ENCODE measurements at regions not wholly inside any gene's neighbourhood (a gene's known extent, or its start where the extent isn't known, plus 50 kb on each side); places are given as distances from the start of the nearest gene placed in this dataset.
"Not testable (repeated sequence)": the region's sequence is repeated elsewhere in the genome, so short reads cannot be mapped to it uniquely, and the experiment has no call there.

GRCh38 chr11:48649064-48649463, 160.5 kb downstream of the OR4A47 start:
- not testable (repeated sequence) for H3K9me3 ChIP-seq (ENCODE audit: control insufficient read depth in 3 of 3, low read length in 3 of 3); H3K4me1 ChIP-seq (ENCODE audit: control insufficient read depth in 3 of 3, insufficient read depth in 3 of 3, low read length in 3 of 3); H3K27ac ChIP-seq (ENCODE audit: low read depth, low read length); H3K9ac ChIP-seq (ENCODE audit: low read depth in 1 of 3, low read length in 3 of 3); H3K27me3 ChIP-seq (ENCODE audit: control insufficient read depth in 3 of 3, insufficient read depth in 3 of 3, low read length in 3 of 3); H3K4me3 ChIP-seq (ENCODE audit: low read length in 3 of 3); H3K36me3 ChIP-seq (ENCODE audit: control insufficient read depth in 3 of 3, insufficient read depth in 3 of 3, low read length in 3 of 3)

- no peak overlapping the region for H3K4me3 ChIP-seq (ENCODE audit: low read length in 3 of 3)
- H3K9me3 ChIP-seq (ENCODE audit: control insufficient read depth in 3 of 3, low read length in 3 of 3) = peaks cover 3 to 16% (median 8%) of the 10 kb centered on the region in 3 donors
- H3K9ac ChIP-seq (ENCODE audit: low read depth in 1 of 3, low read length in 3 of 3) = no peak overlapping the region
- no peak overlapping the region for H3K27ac ChIP-seq (ENCODE audit: low read depth, low read length)
- no peaks in the 10 kb centered on the region for H3K27me3 ChIP-seq (ENCODE audit: control insufficient read depth in 3 of 3, insufficient read depth in 3 of 3, low read length in 3 of 3)
- H3K4me1 ChIP-seq (ENCODE audit: control insufficient read depth in 3 of 3, insufficient read depth in 3 of 3, low read length in 3 of 3) = no peaks in the 10 kb centered on the region
- no peaks in the 10 kb centered on the region for H3K36me3 ChIP-seq (ENCODE audit: control insufficient read depth in 3 of 3, insufficient read depth in 3 of 3, low read length in 3 of 3)
These were observed 180.6 kb downstream of the OR4A47 start for GRCh38 chr11:48669146-48669545.

- Histone ChIP-seq H3K9ac (ENCODE audit: low read depth in 1 of 3, low read length in 3 of 3) (no peak overlapping the region), H3K27me3 (ENCODE audit: control insufficient read depth in 3 of 3, insufficient read depth in 3 of 3, low read length in 3 of 3) (no peaks in the 10 kb centered on the region), H3K36me3 (ENCODE audit: control insufficient read depth in 3 of 3, insufficient read depth in 3 of 3, low read length in 3 of 3) (no peaks in the 10 kb centered on the region), H3K9me3 (ENCODE audit: control insufficient read depth in 3 of 3, low read length in 3 of 3) (peaks cover 0 to 27% (median 0%) of the 10 kb centered on the region in 3 donors), H3K4me3 (ENCODE audit: low read length in 3 of 3) (peak overlapping the region in 1 of 3 donors; percentile 27), H3K27ac (ENCODE audit: low read depth, low read length) (no peak overlapping the region), H3K4me1 (ENCODE audit: control insufficient read depth in 3 of 3, insufficient read depth in 3 of 3, low read length in 3 of 3) (no peaks in the 10 kb centered on the region)
These were observed 187.4 kb downstream of the OR4A47 start for GRCh38 chr11:48675945-48676344.

GRCh38 chr11:48683226-48683720, 194.7 kb downstream of the OR4A47 start:
- H3K9me3 ChIP-seq (ENCODE audit: control insufficient read depth in 3 of 3, low read length in 3 of 3) = no peaks in the 10 kb centered on the region
- H3K36me3 ChIP-seq (ENCODE audit: control insufficient read depth in 3 of 3, insufficient read depth in 3 of 3, low read length in 3 of 3) = no peaks in the 10 kb centered on the region
- no peak overlapping the region for H3K4me3 ChIP-seq (ENCODE audit: low read length in 3 of 3)
- H3K9ac ChIP-seq (ENCODE audit: low read depth in 1 of 3, low read length in 3 of 3) = no peak overlapping the region
- H3K27me3 ChIP-seq (ENCODE audit: control insufficient read depth in 3 of 3, insufficient read depth in 3 of 3, low read length in 3 of 3) = no peaks in the 10 kb centered on the region
- no peaks in the 10 kb centered on the region for H3K4me1 ChIP-seq (ENCODE audit: control insufficient read depth in 3 of 3, insufficient read depth in 3 of 3, low read length in 3 of 3)
- H3K27ac ChIP-seq (ENCODE audit: low read depth, low read length) = no peak overlapping the region

GRCh38 chr11:48729503-48729902, 240.9 kb downstream of the OR4A47 start:
- H3K27ac ChIP-seq (ENCODE audit: low read depth, low read length); H3K4me3 ChIP-seq (ENCODE audit: low read length in 3 of 3); H3K9me3 ChIP-seq (ENCODE audit: control insufficient read depth in 3 of 3, low read length in 3 of 3); H3K27me3 ChIP-seq (ENCODE audit: control insufficient read depth in 3 of 3, insufficient read depth in 3 of 3, low read length in 3 of 3); H3K36me3 ChIP-seq (ENCODE audit: control insufficient read depth in 3 of 3, insufficient read depth in 3 of 3, low read length in 3 of 3); H3K9ac ChIP-seq (ENCODE audit: low read depth in 1 of 3, low read length in 3 of 3); H3K4me1 ChIP-seq (ENCODE audit: control insufficient read depth in 3 of 3, insufficient read depth in 3 of 3, low read length in 3 of 3): not testable (repeated sequence)

GRCh38 chr11:48750081-48750480, 233.6 kb downstream of the TRIM51G start:
- not testable (repeated sequence) for H3K36me3 ChIP-seq (ENCODE audit: control insufficient read depth in 3 of 3, insufficient read depth in 3 of 3, low read length in 3 of 3); H3K4me3 ChIP-seq (ENCODE audit: low read length in 3 of 3); H3K9ac ChIP-seq (ENCODE audit: low read depth in 1 of 3, low read length in 3 of 3); H3K9me3 ChIP-seq (ENCODE audit: control insufficient read depth in 3 of 3, low read length in 3 of 3); H3K4me1 ChIP-seq (ENCODE audit: control insufficient read depth in 3 of 3, insufficient read depth in 3 of 3, low read length in 3 of 3); H3K27me3 ChIP-seq (ENCODE audit: control insufficient read depth in 3 of 3, insufficient read depth in 3 of 3, low read length in 3 of 3); H3K27ac ChIP-seq (ENCODE audit: low read depth, low read length)
